Right forelimb (tissue), 1 donor: ENCODE measurements at regions not wholly inside any gene's neighbourhood (a gene's known extent, or its start where the extent isn't known, plus 50 kb on each side); places are given as distances from the start of the nearest gene placed in this dataset.
"Not testable (repeated sequence)": the region's sequence is repeated elsewhere in the genome, so short reads cannot be mapped to it uniquely, and the experiment has no call there.

Source experiments
- DNase-seq: peaks from one replicate; pipeline ENCODE4 v3.0.0-alpha.2; 2018

DNA sequence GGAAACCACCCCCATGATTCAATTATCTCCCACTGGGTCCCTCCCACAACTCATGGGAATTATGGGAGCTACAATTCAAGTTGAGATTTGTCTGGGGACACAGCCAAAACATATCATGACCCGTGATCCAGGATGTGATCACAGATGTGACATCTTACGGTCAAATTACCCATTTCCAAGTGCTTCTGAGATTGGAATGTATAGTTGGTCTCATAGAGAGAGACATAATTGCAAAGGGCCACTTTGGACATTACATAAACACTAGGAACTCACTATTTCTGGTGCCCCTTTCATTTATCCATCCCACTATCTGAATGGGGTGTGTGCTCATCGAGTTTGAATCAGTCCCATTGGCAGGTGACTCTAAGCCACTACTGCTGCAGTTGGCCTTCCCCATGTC, 204.5 kb downstream of the PHLDA1 start:
- no peak for DNase-seq

DNA sequence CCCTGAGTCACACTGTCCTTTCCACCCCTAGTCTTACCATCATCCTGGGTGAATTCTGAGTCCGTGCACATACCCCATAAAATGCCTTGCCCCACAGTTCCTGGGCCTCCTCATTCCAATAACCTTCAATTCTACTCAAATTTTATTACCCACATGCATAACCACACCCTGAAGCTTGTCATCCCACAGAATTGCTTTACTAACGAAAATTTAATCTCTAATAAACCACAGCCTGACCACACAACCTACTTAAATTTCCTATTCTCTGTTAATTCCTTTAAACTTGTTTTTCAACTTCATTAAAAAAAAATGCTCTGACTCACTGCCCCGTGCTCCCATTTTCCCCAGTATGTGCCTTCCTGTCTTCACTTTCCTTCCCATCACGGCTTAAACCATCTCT, 205.9 kb downstream of the PHLDA1 start:
- no peak for DNase-seq

DNA sequence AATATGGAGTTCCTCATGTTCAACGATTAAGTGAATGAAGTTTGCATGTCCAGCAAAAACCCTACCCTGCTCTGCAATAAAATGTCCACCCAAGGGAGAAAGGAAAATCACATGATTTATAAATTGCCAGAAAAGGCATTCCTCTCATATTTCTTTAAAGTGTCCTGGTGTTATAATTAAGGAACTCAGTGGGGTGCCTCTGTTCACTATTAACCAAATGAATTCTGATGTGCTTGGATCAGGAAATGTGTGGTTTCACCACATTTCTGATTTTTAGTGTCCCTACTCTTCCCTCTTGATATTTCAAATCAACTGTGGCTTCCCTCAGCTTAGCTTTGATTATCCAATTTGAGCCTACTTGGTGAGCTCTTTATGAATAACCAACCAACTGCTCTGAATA, 208.1 kb downstream of the PHLDA1 start:
- no peak for DNase-seq

DNA sequence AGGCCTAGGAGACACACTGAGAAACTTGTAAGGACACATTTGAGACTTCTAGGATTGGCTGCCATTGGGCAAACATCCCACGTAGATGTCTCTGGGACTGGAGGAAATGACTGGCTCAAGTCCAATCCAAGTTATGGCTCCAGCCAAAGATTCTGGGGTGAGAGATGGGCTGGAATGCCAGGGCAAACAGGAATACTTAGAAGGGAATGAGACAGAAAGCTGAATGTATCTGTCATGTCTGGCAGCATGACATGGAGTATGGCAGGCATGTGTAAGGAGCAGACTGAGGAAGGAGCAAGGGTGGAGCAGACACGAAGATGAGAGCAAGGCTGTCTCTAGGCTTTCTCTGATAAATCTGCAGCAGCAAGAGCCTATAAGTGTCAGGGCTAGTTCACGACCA, 209.2 kb downstream of the PHLDA1 start:
- DNase-seq: no peak

DNA sequence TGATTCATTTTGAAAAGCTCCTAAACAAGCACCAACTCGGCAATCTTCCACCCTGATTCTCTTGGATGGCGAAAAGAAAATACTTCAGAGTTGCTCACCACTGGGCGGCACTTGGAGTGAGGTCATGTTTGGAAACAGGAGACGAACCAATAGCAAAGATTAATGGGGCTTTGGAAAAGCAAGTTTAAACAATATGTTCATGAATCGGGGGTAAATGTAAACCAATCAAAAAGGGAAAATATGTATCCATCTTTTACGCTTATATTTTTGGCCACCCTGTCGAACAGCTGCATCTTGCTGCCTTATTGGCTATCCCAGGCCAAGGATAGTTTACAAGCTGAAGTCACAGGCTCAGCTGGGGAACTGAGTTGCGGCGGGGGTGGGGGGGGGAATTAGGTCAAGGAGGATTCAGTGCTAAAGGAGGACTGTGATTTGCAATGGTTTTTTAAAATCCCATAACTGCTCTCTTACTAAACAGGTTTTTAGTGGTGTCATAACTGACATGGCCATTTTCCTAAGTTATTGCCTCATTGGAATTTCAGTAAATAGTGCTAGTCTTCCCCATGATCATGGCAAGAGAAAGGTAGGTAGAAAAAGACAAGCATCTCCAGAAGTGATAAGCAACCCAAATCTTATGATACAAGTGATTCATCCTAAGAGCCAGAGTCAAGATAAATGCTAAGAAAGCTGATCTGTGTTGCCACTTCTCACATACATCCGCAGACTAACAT, 210.6 kb downstream of the PHLDA1 start:
- peak; percentile 70 for DNase-seq

DNA sequence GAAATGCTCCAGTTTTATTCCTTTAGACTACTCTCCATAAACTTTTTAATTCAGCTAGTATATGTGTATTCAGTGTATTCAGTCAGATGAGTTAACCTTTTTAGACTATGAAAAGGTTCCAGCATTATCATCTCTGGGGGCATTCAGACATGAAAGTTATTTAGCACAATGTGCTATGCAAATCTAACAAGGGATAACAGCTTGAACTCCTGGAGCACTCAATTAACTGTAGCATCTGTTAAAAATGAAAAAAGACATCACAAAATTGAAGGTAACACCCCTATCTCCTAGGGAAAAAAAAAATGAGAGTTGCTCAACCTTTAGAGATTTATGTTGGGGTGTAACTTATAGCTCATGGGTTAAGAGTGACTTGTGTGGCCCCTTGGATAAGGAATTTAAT, 211.5 kb downstream of the PHLDA1 start:
- DNase-seq: no peak

DNA sequence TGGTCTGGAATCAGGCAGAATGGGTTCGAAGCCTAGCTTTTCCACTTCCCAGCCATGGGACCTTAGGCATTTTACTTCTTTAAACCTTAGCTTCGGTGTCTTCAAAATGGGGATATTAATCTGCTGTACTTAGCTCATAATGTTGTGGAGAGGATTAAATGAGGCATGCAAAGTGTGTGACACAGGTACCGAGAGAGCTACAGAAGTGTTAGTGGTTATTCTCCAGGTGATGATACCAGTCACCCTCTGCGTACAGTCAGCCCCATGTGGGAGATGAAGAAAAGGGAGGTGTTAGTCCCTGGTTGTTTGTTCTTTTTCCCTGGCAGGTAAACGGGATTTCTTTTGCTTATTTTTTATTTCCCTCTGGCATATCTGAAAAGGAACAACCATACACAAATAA, 212.1 kb downstream of the PHLDA1 start:
- no peak for DNase-seq

DNA sequence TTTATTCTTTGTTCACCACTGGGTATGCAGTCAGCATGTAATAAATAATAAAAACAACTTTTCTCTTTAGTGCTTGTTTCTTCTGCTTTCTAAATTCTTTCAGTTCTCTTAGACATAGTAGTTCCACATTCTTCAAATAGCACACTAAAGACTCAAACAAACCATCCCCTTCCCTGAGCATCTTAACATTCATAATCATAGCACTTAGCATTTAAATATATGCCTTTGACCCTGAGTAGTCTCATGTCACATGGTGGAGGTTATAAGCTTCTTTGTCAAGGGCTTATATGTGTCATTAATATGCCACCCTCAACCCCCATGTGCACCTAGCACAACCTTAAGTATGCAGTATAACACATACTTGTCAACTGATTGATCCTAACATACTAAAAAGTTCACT, 212.7 kb downstream of the PHLDA1 start:
- no peak for DNase-seq

DNA sequence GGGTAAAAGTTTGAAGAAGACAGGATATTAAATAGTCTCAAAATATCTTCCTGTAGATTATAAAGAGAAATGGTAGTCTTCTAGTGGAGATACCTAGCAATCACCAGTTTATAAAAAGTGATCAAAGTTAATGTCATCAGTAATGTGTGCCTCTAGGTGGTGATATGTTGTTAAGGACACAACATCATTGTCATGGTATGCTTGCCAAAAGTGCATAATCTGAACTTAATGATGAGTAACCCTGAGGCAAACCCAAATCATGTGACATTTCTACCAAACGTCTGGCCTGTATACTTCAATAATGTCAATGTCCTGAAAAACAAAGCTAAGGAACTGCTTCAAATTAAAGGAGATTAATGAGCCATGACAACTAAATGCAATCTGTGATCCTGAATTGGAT, 214.7 kb downstream of the PHLDA1 start:
- DNase-seq: no peak

DNA sequence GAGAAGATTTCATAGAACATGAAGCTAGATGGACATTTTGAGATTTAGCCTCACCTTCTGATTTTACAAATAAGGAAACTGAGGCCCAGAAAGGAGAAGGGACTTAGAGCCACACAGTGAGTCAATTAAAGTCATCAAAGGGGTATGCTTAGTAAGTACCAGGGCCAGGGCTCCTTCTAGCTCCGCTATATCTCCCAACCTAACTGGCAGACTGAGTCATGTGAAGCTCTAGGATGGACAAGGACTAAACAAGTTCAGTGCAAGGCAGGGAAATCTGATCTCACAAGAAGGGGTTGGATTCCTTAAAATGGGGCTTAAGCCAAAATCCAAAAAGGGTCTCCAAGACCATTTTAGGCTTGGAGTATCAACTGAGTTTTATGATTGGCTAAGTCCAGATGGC, 215.8 kb downstream of the PHLDA1 start:
- DNase-seq: no peak

DNA sequence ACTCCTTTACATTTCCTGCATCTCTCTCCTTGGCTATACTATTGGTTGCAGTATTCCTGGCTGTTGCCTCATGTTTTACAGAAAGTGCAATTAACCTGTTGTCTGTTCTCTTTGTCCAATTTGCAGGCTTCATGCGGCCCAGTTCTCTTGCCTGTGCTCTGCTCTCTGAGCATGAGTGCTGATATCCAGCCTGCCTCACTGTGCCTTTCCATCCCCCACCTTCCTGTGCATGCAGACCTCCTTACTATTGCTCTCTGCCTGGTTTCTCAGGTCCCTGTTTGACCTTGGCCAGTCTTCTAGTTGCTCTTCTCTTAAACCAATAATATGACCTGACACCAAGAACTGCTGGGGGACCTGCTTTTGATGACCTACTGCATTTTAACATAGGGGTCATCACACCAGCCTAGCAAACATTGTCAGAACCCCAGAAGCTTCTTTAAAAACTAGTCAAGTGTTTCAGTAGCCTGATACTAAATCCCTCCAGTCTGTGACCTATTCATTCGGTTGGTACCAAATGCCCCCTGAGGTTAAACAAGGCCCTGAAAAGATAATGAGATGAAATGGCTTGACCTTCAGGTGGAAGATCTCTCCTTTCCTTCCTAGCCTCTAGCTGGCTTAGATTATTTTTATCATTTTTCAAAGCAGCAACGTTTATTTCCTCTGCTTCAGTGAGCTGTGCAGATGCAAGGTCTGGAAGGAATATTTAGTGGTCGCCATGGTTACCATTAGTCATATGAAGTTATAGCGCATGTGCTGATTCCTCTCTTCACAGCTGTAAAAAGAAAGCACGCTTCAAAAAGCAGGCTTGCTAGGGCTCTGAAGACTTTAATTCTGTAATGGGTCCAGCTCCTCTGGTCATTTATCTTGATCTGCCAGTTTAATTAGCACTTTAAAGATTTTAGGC, 216.5 kb downstream of the PHLDA1 start:
- DNase-seq: peak; percentile 51

DNA sequence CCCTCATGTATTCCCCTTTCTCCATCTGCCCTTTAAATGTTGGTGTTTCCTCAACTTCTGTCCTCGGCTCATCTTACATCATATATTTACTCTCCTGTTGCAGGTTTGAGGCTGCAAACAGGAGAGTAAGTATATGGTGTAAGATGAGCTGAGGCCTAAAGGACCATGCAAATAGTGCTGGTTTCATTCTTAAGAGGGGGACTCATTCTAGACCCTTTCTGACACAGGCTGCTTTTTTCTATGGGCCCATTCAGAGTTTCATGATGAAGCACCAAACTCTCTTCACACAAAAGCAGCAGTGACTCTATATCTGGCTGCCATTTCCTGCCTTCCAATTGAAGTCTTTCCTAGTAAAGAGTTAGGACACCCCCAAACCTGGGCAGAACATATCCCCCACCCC, 218.5 kb downstream of the PHLDA1 start:
- DNase-seq: no peak

DNA sequence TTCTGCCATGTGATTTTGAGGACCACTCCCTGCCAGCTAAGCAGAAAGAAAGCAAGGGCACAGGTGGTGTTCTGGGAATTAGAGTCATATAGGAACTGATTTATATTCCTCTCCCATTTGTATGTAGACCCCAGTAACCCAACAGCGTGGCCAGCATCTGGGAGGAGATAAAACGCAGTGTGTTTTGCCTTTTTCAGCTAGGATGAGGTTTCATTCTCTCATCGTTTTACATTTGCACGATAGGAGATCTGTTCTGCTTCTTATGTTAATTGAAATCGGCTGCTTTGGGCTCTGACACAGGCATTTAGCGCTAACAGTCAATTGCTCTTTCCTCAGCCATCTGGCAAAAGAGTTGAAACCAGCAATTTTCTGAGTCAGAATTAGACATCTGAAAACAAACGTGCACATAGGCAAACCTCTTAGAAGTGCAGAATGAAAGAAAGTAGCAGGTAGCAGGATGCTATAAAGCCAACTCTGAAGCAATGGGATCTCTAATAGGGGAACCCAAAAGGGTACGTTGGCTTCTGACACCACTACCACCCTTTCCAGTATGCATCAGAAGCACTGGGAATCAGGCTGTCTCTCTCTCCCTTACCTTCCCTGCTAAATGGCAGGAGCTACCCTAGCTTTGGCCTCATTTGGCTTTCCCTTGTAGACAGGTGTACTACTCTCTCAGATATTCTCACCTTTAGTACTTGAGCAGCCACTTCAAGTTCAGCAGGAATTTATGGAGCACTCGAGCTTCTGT, 219.1 kb downstream of the PHLDA1 start:
- DNase-seq: no peak

DNA sequence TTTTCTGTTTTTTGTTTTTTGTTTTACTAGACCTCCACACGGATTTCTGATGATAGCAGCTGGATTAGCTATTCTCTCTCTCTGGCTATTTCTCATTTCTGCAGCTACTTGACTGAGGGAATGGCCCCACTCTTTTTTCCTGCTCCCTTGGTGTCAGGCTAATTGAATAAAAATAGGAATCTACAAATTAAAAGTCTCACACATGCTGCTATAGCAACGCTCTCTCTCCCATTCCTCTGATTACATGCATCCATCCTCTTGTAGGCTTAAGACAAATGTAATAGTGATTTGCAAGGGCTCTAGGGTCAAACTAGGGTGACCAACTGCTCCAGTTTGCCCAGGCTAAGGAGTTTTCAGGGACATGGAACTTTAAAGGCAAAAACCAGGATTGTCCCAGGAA, 221.8 kb downstream of the PHLDA1 start:
- DNase-seq: no peak

DNA sequence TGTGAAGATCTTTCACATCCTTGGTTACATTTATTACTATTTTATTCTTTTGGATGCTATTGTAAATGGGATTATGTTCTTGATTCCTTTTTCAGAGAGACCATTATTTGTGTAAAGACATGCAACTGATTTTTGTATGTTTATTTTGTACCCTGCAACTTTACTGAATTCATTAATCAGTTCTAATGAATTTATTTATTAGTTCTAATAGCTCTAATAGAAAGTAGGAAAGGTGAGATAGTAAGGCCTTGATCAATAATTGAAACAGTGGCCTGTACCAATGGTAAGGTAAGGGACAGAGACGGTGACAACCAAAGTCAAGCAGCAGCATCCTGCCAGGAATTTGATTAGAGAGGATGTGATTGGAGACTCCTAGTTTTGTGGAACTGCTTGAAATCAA, 224.1 kb downstream of the PHLDA1 start:
- DNase-seq: no peak

DNA sequence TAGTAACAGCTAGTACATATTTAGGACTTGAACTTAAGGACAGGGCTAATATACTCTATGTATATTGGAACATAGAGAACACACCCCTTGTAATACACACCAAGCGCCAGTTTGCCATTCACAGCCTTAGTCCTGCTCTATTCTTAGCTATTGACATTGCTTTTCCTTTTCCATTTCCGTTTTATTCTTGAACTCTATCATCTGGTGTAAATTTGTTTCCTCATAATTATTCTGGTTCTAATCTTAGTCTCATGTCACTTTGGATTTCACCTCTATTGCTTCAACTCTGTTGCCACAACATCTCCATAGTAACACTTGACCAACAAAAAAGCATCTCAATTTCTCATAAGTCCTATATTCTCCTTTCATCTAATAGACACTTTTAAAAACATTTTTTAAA, 225.7 kb downstream of the PHLDA1 start:
- DNase-seq: no peak

DNA sequence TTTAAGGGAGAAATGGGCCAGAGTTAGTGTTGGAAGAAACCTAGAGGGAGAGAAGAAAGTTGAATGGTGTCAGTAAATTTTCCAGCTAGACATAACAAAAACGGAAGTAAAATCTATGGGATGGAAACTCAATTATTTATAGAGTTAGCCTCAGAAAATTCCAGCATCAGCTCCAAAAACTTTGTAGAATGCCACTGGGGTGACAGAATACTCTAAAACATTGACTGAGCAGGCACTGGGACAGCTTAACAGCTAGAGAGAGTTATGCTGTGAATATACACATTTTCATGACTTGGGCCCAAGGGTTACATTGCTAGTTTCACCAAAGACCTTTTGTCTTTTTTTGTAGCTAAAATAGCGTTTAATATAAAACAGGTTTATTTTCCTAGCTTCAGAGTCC, 226.3 kb downstream of the PHLDA1 start:
- DNase-seq: no peak

DNA sequence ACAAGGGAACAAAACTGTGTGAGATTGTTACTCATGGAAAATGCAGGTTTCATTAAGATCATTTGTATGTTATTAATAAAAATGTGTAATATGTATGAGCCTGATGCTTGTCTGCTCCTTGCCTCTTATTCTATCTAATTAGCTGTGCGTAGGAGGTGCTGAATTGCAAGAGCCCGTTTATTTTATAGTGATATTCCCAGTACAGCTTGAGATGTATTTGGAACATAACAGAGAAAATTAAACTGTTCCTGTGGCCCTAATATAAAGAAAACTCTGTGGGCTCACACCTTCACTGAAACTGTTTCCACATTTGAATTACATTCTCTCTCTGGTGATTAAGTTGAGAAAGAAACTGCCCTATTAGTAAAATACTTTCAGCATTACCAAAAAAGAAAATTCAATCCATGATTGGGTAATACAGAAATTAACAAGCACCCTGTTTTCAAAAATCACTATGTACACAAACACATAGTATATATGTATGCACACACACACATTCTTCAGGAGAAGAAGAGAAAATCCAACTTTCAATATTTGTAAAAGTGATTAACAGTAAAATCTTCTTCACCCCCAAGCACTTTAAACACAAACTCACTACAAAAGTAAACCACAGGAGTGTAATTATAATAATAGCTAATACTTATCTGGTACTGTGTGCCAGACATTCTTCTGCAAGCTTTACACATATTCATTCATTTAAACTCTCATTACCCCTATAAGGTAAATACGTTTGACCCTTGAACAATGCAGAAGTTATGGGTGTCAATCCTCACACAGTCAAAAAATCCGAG, 233.2 kb downstream of the PHLDA1 start:
- DNase-seq: no peak

DNA sequence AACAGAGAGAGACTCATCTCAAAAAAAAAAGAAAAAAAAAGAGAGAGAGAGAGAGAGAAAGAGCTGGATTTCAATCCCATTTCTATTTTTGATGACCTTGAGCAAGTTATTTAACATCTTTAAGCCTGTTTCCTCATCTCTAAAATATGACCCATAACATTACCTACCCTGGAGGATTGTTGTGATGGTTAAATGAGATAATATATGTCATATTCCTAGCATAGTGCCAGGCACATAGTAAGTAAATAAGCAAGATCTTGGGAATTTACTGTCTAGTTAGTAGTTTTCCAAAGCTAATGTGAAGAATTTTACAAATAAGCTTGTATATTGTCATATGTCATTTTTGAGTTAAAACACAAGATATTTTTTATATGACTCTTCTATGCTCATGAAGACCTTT, 236.5 kb downstream of the PHLDA1 start:
- DNase-seq: no peak

DNA sequence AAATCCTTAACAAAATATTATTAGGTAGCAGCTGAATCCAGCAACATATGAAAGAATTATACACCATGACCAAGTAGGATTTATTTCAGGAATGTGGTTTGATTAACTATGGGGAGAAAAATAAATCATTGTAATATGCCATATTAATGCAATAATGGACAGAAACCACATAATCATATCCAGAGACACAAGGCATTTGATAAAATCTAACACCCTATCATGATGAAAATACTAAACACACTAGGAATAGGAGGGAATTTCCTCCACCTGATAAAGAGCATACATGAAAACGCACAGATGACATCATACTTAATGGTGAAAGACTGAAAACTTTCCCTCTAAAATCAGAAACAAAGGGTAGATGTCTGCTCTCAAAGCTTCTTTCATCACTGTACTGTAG, 238.9 kb downstream of the PHLDA1 start:
- no peak for DNase-seq

DNA sequence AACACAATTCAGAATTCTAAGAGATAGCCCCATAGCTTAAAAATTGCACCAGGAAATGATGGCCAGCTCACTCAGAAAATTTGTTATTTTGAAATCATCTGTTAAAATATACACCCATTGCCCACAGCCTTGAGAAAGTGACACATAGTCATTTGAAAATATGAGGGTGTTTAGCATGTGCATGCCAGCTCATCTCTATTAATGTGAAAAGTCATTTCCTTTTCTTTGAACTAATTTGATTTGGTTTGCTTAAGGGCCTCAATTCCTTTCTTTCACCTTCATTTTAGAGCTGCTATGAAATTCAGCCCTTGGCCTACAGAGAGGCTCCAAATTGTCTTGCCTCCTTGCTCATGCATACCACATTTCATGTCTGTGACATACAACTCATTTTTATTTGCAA, 241.4 kb downstream of the PHLDA1 start:
- DNase-seq: no peak

DNA sequence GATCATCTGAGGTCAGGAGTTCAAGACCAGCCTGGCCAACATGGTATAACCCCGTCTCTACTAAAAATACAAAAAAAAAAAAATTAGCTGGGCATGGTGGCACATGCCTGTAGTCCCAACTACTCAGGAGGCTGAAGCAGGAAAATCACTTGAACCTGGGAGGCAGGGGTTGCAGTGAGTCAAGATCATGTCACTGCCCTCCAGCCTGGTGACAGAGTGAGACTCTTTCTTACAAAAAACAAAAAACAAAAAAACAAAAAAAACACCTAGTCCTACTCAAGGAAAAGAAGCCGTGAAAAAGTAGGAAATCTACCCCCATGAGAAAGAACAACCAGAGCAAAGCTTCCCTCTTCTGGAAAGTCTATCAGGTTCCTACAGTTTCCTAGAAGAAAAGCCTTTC, 244.4 kb downstream of the PHLDA1 start:
- DNase-seq: not testable (repeated sequence)

DNA sequence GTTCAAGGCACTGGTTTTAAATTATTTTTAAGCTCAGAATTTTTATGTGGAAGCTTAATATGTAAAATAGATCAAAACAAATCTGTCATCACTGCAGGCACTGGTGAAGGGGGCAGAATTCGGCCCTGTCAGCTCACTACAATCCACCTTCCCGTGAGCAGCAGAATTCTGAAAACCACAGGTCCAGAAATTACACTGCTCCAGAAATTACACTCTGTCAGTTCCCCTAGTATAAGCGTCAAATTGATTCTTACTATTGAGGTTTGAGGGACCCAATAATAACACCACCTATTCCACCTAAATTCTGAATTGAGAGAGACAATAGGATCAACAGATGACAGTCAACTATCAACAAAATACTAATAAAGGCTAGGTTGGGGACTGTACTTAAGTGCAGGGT, 245.5 kb downstream of the PHLDA1 start:
- DNase-seq: no peak
